ENCODE measurements at regions not wholly inside any gene's neighbourhood (a gene's known extent, or its start where the extent isn't known, plus 50 kb on each side); places are given as distances from the start of the nearest gene placed in this dataset.
"Not testable (repeated sequence)": the region's sequence is repeated elsewhere in the genome, so short reads cannot be mapped to it uniquely, and the experiment has no call there.

GRCh38 chr5:83001796-83002381, 75.3 kb downstream of the TMEM167A start:
- DNase-seq = peak; percentile 23

- peak; percentile 84 for DNase-seq
Measured at GRCh38 chr5:83000922-83001321, 76.3 kb downstream of the TMEM167A start.

- DNase-seq = peak; percentile 70
Measured at GRCh38 chr5:83000428-83000827, 76.8 kb downstream of the TMEM167A start.

- no peak for DNase-seq
Measured at GRCh38 chr5:82993416-82993815, 83.8 kb downstream of the TMEM167A start.

- DNase-seq = no peak
Measured at GRCh38 chr5:82992646-82993045, 84.5 kb downstream of the TMEM167A start.

GRCh38 chr5:82991678-82992323, 85.4 kb downstream of the TMEM167A start:
- DNase-seq = peak; percentile 64

- no peak for DNase-seq
Measured at GRCh38 chr5:82991059-82991458, 86.1 kb downstream of the TMEM167A start.

GRCh38 chr5:82987188-82987587, 90.0 kb downstream of the TMEM167A start:
- no peak for DNase-seq

GRCh38 chr5:82986404-82986803, 90.8 kb downstream of the TMEM167A start:
- DNase-seq = peak; percentile 98

- peak; percentile 57 for DNase-seq
Measured at GRCh38 chr5:82985763-82986162, 91.4 kb downstream of the TMEM167A start.

GRCh38 chr5:82984786-82985735, 92.1 kb downstream of the TMEM167A start:
- DNase-seq = peak; percentile 70

GRCh38 chr5:82982846-82983245, 94.3 kb downstream of the TMEM167A start:
- no peak for DNase-seq

GRCh38 chr5:82976887-82977286, 100.3 kb downstream of the TMEM167A start:
- DNase-seq = not testable (repeated sequence)

GRCh38 chr5:82975812-82976211, 101.4 kb downstream of the TMEM167A start:
- DNase-seq = peak; percentile 30

- DNase-seq = peak; percentile 23
Measured at GRCh38 chr5:82975396-82975795, 101.8 kb downstream of the TMEM167A start.

GRCh38 chr5:82974346-82974745, 102.8 kb downstream of the TMEM167A start:
- DNase-seq = not testable (repeated sequence)

GRCh38 chr5:82971901-82972300, 105.3 kb downstream of the TMEM167A start:
- DNase-seq = no peak

- not testable (repeated sequence) for DNase-seq
Measured at GRCh38 chr5:82971034-82971806, 106.0 kb downstream of the TMEM167A start.

GRCh38 chr5:82969221-82969976, 107.8 kb downstream of the TMEM167A start:
- peak; percentile 21 for DNase-seq

GRCh38 chr5:82967072-82967471, 110.1 kb downstream of the TMEM167A start:
- no peak for DNase-seq

GRCh38 chr5:82959466-82959865, 117.7 kb downstream of the TMEM167A start:
- no peak for DNase-seq

GRCh38 chr5:82956600-82956999, 120.6 kb downstream of the TMEM167A start:
- DNase-seq = no peak

Measured in NCI-H69 (cell line).